SK-N-SH treated with all-trans-retinoic acid at 6 μM for 48 hours (cell line): ENCODE measurements at regions not wholly inside any gene's neighbourhood (a gene's known extent, or its start where the extent isn't known, plus 50 kb on each side); places are given as distances from the start of the nearest gene placed in this dataset.

Source experiments
- ATAC-seq: fragments of 200-7000 bp; cut with Tn5 transposase; 3 replicates; pipeline ENCODE4 v1.9.1; 2020; ENCODE audit warnings: mild to moderate bottlenecking, moderate library complexity
- ARNTL ChIP-seq: fragments of 450-650 bp; formaldehyde crosslinking; IDR thresholded peaks from 2 replicates; pipeline ENCODE4 v1.5.0; 2020; ENCODE audit warnings: low read depth, mild to moderate bottlenecking, moderate library complexity, borderline replicate concordance
- BACH2 ChIP-seq: fragments of 250-450 bp; sonication (Bioruptor Pico); IDR thresholded peaks from 2 replicates; pipeline ENCODE4 v1.9.0; 2021; ENCODE audit warnings: mild to moderate bottlenecking, borderline replicate concordance
- CSDC2 ChIP-seq: fragments of 250-450 bp; sonication (Bioruptor Pico); IDR thresholded peaks from 2 replicates; pipeline ENCODE4 v1.5.0; 2020; ENCODE audit warnings: mild to moderate bottlenecking, moderate library complexity
- ESRRG ChIP-seq: fragments of 250-450 bp; sonication (Bioruptor Pico); IDR thresholded peaks from 2 replicates; pipeline ENCODE4 v1.6.1; 2021; ENCODE audit warnings: mild to moderate bottlenecking
- GLIS3 ChIP-seq: fragments of 250-450 bp; sonication (Bioruptor Pico); IDR thresholded peaks from 2 replicates; pipeline ENCODE4 v1.5.0; 2020; ENCODE audit warnings: mild to moderate bottlenecking, moderate library complexity
- ISL1 ChIP-seq: fragments of 250-450 bp; sonication (Bioruptor Pico); IDR thresholded peaks from 2 replicates; pipeline ENCODE4 v2.1.2; 2022; ENCODE audit warnings: mild to moderate bottlenecking, moderate library complexity
- OSR1 ChIP-seq: fragments of 250-450 bp; sonication (Bioruptor Pico); IDR thresholded peaks from 2 replicates; pipeline ENCODE4 v1.8.0; 2022; ENCODE audit warnings: moderate library complexity, mild to moderate bottlenecking, inconsistent platforms
- RARB ChIP-seq: fragments of 250-450 bp; sonication (Bioruptor Pico); IDR thresholded peaks from 2 replicates; pipeline ENCODE4 v1.8.0; 2021; ENCODE audit warnings: mild to moderate bottlenecking, moderate library complexity
- SNAI2 ChIP-seq: fragments of 250-450 bp; sonication (Bioruptor Pico); IDR thresholded peaks from 2 replicates; pipeline ENCODE4 v1.5.0; 2020; ENCODE audit warnings: mild to moderate bottlenecking, moderate library complexity
- TCF4 ChIP-seq: fragments of 250-450 bp; sonication (Bioruptor Pico); IDR thresholded peaks from 2 replicates; pipeline ENCODE4 v1.8.0; 2021; ENCODE audit warnings: mild to moderate bottlenecking, moderate library complexity, borderline replicate concordance
- TOX ChIP-seq: fragments of 250-450 bp; sonication (Bioruptor Pico); IDR thresholded peaks from 2 replicates; pipeline ENCODE4 v1.8.0; 2021; ENCODE audit warnings: mild to moderate bottlenecking, moderate library complexity, borderline replicate concordance
- ZC3H10 ChIP-seq: fragments of 250-450 bp; sonication (Bioruptor Pico); IDR thresholded peaks from 2 replicates; pipeline ENCODE4 v1.5.1; 2021; ENCODE audit warnings: mild to moderate bottlenecking, moderate library complexity
- ZFP3 ChIP-seq: fragments of 250-450 bp; sonication (Bioruptor Pico); IDR thresholded peaks from 2 replicates; pipeline ENCODE4 v1.5.0; 2020; ENCODE audit warnings: mild to moderate bottlenecking, moderate library complexity
- ZFP30 ChIP-seq: fragments of 450-650 bp; formaldehyde crosslinking; IDR thresholded peaks from 2 replicates; pipeline ENCODE4 v1.5.0; 2022; ENCODE audit warnings: mild to moderate bottlenecking, moderate library complexity
- ZNF565 ChIP-seq: fragments of 450-650 bp; formaldehyde crosslinking; conservative IDR thresholded peaks from 2 replicates; pipeline ENCODE4 v1.5.0; 2020; ENCODE audit warnings: low read depth, mild to moderate bottlenecking, moderate library complexity
- ZNF70 ChIP-seq: fragments of 450-650 bp; formaldehyde crosslinking; IDR thresholded peaks from 2 replicates; pipeline ENCODE4 v1.5.0; 2020; ENCODE audit warnings: mild to moderate bottlenecking, moderate library complexity
- ZNF8 ChIP-seq: fragments of 450-650 bp; formaldehyde crosslinking; IDR thresholded peaks from 2 replicates; pipeline ENCODE4 v1.5.0; 2020; ENCODE audit warnings: mild to moderate bottlenecking, moderate library complexity
- TF ChIP-seq, protein P1 (sequence below): fragments of 250-450 bp; sonication (Bioruptor Pico); IDR thresholded peaks from 2 replicates; pipeline ENCODE4 v1.8.0; 2020; ENCODE audit warnings: mild to moderate bottlenecking, moderate library complexity, borderline replicate concordance
- TF ChIP-seq, protein P2 (sequence below): fragments of 250-450 bp; sonication (Bioruptor Pico); IDR thresholded peaks from 2 replicates; pipeline ENCODE4 v1.5.0; 2020; ENCODE audit warnings: mild to moderate bottlenecking, moderate library complexity
- TF ChIP-seq, protein P3 (sequence below): fragments of 250-450 bp; sonication (Bioruptor Pico); IDR thresholded peaks from 2 replicates; pipeline ENCODE4 v1.5.1; 2020; ENCODE audit warnings: low read depth, mild to moderate bottlenecking, moderate library complexity
- TF ChIP-seq, protein P4 (sequence below): fragments of 250-450 bp; sonication (Bioruptor Pico); IDR thresholded peaks from 2 replicates; pipeline ENCODE4 v1.5.1; 2021; ENCODE audit warnings: mild to moderate bottlenecking, moderate library complexity

DNA sequence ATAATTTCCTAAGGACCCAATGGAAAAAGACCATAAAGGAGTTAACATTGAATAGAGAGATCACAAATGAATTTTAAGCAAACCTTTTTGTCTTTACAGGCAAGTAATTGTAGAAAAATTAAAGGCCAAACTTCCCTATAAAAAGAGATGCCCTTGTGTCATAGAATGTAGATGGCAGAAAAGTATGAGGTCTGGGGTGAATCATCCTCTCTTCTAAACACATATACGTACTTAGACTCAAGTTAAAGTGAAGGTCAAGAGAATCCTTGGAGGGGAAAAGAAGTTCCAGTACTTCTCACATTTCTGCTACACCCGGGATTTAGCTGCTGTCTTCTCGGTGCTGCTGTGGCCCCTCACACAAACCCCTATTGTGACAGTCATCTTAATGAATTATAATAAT lies 116.2 kb upstream of the ARID2 start:
- peak; percentile 48; the same call in 2 of the 3 replicates for ATAC-seq
- TF ChIP-seq, protein P1, sequence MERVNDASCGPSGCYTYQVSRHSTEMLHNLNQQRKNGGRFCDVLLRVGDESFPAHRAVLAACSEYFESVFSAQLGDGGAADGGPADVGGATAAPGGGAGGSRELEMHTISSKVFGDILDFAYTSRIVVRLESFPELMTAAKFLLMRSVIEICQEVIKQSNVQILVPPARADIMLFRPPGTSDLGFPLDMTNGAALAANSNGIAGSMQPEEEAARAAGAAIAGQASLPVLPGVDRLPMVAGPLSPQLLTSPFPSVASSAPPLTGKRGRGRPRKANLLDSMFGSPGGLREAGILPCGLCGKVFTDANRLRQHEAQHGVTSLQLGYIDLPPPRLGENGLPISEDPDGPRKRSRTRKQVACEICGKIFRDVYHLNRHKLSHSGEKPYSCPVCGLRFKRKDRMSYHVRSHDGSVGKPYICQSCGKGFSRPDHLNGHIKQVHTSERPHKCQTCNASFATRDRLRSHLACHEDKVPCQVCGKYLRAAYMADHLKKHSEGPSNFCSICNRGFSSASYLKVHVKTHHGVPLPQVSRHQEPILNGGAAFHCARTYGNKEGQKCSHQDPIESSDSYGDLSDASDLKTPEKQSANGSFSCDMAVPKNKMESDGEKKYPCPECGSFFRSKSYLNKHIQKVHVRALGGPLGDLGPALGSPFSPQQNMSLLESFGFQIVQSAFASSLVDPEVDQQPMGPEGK (CRISPR knock-in tag): no peak
- no peak for TF ChIP-seq GLIS3 (CRISPR knock-in tag)
- no peak for TF ChIP-seq ZNF565 (CRISPR knock-in tag)
- TF ChIP-seq ZFP30 (CRISPR knock-in tag): no peak
- no peak for TF ChIP-seq OSR1 (CRISPR knock-in tag)
- TF ChIP-seq TCF4: no peak
- no peak for TF ChIP-seq CSDC2 (CRISPR knock-in tag)
- TF ChIP-seq SNAI2 (CRISPR knock-in tag): no peak
- no peak for TF ChIP-seq BACH2 (CRISPR knock-in tag)
- no peak for TF ChIP-seq ZC3H10
- TF ChIP-seq, protein P2, sequence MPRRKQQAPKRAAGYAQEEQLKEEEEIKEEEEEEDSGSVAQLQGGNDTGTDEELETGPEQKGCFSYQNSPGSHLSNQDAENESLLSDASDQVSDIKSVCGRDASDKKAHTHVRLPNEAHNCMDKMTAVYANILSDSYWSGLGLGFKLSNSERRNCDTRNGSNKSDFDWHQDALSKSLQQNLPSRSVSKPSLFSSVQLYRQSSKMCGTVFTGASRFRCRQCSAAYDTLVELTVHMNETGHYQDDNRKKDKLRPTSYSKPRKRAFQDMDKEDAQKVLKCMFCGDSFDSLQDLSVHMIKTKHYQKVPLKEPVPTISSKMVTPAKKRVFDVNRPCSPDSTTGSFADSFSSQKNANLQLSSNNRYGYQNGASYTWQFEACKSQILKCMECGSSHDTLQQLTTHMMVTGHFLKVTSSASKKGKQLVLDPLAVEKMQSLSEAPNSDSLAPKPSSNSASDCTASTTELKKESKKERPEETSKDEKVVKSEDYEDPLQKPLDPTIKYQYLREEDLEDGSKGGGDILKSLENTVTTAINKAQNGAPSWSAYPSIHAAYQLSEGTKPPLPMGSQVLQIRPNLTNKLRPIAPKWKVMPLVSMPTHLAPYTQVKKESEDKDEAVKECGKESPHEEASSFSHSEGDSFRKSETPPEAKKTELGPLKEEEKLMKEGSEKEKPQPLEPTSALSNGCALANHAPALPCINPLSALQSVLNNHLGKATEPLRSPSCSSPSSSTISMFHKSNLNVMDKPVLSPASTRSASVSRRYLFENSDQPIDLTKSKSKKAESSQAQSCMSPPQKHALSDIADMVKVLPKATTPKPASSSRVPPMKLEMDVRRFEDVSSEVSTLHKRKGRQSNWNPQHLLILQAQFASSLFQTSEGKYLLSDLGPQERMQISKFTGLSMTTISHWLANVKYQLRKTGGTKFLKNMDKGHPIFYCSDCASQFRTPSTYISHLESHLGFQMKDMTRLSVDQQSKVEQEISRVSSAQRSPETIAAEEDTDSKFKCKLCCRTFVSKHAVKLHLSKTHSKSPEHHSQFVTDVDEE (CRISPR knock-in tag): no peak
- no peak for TF ChIP-seq ISL1
- no peak for TF ChIP-seq ZFP3 (CRISPR knock-in tag)
- no peak for TF ChIP-seq ESRRG (CRISPR knock-in tag)
- TF ChIP-seq ARNTL (CRISPR knock-in tag): no peak
- no peak for TF ChIP-seq RARB (CRISPR knock-in tag)
- TF ChIP-seq ZNF70 (CRISPR knock-in tag): no peak
- TF ChIP-seq, protein P3, sequence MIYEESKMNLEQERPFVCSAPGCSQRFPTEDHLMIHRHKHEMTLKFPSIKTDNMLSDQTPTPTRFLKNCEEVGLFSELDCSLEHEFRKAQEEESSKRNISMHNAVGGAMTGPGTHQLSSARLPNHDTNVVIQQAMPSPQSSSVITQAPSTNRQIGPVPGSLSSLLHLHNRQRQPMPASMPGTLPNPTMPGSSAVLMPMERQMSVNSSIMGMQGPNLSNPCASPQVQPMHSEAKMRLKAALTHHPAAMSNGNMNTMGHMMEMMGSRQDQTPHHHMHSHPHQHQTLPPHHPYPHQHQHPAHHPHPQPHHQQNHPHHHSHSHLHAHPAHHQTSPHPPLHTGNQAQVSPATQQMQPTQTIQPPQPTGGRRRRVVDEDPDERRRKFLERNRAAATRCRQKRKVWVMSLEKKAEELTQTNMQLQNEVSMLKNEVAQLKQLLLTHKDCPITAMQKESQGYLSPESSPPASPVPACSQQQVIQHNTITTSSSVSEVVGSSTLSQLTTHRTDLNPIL: no peak
- no peak for TF ChIP-seq ZNF8 (CRISPR knock-in tag)
- TF ChIP-seq TOX: no peak

DNA sequence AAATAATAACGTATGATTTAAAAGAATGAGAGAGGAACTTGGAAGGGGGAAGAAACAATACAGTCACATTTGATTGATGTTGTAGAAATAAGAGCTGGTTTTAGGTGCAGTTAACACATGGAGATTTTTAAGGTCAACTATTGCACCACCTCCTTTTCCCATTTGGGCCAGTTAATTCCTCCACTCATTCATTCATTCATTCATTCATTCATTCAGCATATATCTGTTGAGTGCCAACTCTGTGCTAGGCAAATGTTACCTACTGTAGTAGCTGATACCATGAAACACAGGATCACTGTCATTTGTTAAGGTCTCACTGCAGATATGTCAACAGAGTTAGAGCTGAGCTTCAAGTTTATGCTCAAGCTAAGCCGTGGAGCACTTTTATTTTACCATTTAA lies 115.7 kb upstream of the ARID2 start:
- TF ChIP-seq, protein P2 (CRISPR knock-in tag): no peak
- TF ChIP-seq, protein P4, sequence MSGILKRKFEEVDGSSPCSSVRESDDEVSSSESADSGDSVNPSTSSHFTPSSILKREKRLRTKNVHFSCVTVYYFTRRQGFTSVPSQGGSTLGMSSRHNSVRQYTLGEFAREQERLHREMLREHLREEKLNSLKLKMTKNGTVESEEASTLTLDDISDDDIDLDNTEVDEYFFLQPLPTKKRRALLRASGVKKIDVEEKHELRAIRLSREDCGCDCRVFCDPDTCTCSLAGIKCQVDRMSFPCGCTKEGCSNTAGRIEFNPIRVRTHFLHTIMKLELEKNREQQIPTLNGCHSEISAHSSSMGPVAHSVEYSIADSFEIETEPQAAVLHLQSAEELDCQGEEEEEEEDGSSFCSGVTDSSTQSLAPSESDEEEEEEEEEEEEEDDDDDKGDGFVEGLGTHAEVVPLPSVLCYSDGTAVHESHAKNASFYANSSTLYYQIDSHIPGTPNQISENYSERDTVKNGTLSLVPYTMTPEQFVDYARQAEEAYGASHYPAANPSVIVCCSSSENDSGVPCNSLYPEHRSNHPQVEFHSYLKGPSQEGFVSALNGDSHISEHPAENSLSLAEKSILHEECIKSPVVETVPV (CRISPR knock-in tag): no peak
- TF ChIP-seq RARB (CRISPR knock-in tag) (no peak), GLIS3 (CRISPR knock-in tag) (no peak), ZFP3 (CRISPR knock-in tag) (no peak)
- TF ChIP-seq, protein P3: no peak
- ATAC-seq: no peak
